ENCODE measurements at regions not wholly inside any gene's neighbourhood (a gene's known extent, or its start where the extent isn't known, plus 50 kb on each side); places are given as distances from the start of the nearest gene placed in this dataset.

- DNase-seq, result no peak
Observed at GRCh38 chr5:89904442-89904841, 505.1 kb downstream of the CETN3 start.

DNA sequence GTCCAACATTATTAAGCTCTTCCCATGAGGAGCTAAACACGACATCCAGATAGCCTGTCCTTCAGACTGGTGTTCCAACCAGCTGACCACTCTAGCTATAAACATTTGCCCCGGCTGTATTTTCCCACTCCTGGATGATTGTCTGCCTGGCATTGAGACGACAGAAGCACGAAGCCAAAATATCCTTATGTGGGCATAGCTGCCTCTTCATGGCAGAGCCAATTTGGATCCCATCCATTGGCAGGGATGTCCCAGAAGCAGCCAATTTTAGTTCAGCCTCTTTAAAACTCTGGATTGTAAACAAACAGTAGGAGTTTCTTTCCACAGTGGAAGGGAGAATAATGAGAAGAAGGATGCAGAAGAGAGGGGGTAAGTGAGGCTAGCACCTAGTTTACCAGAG lies 507.6 kb downstream of the CETN3 start:
- no peak for DNase-seq

DNA sequence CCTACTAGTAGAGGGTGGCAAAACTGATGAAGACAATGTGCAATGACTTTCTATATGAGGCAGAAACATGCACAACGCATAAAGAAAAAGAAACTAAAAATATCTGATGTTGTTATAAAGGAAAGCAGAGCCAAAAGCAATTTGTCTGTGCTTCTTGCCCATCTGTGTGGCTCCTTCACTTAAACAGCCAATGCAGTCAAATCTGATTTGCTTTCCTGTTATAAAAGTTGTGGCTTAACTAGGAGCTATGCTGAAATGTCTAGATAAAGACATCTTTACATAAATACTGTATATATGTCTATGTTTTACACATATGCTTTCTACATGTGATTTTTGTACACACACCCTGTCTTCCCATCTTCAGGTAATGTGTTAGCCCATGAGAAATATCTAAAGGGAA lies 508.2 kb downstream of the CETN3 start:
- DNase-seq, result no peak

- DNase-seq, result no peak
Observed at GRCh38 chr5:89900346-89900745, 509.2 kb downstream of the CETN3 start.

- DNase-seq, result no peak
Observed at GRCh38 chr5:89899559-89899958, 510.0 kb downstream of the CETN3 start.

- no peak for DNase-seq
Observed at GRCh38 chr5:89893546-89893945, 516.0 kb downstream of the CETN3 start.

DNA sequence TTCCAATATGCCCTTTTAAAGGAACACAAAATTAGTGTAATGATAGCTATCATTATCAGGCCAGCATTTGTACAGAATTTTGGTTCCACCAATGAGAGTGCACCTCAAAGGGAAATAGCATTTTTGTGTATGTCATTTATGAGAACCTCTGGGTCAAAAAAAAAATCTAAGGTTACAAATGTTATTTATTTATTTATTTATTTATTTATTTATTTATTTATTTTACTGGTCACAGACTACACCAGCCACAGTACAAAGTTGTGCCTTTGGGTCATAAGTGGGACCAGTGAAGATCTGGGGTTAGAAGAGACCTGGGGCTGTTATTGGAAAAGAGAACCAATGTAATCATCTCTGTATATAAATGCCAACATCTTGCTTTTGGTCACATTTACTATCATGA lies 523.9 kb downstream of the CETN3 start:
- no peak for DNase-seq

DNA sequence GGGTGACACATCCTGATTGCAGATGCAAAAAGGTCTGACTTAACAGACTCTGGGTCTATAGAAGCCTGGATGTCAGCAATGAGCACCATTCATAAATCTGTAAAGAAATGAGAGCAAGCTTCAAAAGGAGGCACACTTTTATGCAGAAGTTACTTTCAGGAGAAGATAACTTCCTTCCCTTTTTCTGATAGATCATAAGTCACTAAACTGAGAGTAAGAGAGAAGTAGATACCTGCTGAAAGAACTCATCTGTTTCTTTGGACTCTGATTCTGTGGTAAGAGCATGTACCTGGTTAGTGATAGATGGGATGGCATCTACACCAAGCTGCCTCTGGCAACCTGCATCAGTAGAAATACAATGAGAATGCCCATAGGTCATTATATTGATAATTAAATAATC lies 525.6 kb downstream of the CETN3 start:
- no peak for DNase-seq

DNA sequence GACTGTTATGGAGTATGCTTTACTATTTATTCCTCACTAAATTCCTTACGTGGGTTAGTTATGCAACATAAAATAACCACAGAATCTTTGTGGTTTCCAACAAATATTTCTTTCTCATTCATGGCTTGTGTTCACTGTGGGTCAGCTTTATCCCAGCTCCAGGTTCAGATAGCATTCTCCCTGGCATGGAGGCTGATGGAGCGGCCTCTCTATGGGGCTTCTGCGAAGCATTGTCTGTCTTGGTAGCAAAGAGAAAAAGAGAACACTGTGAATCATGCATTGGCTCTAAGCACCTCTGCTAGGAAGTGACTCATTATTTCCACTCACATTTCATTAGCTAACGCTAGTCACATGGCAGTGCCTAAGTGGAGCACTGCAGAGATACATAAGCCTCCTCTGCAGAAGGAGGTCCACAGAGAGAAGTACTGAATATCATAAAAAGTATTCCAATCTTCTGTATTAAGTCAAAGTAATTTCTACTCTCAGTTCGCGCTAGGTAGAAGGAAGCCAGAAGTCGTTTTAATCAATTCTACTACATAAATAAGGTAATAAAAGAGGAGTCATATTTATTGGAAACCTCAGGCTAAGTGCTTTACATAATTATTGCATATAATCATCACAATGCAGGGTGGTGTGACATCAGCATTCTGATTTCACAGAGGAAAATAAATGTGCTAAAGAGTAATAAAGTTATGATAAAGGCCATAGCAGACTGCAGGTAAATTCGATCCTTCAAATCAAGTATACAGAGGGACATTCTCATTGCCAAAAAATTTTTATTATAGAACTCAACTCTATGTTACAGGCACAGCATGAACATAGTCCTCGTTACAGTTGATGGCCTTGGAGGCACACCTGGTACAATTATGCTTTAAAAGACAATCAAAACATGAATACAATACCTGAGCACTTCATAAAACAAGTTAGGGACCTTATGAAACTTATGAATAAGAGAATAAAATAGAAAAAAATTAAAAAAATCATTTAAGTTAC lies 531.1 kb downstream of the CETN3 start:
- DNase-seq, result no peak

- DNase-seq, result no peak
Observed at GRCh38 chr5:89871906-89872305, 537.6 kb downstream of the CETN3 start.

DNA sequence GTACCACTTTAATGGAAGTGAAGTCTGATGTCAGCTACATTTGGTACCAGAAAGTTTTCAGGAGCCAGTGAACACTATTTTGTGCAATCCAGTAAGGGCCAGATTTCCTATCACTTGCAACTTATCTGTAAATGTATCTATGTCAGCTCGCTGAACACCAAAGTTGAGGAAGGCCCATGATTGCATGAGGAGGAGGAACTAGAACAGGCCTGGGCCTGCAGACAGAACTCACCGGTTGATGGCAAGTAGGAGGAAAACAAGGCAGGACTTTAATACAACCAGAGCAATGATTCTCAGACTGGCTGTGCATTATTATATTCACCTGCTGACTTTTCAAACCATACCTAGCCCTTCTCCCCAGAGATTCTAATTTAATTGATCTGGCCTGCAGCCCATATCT lies 540.2 kb downstream of the CETN3 start:
- no peak for DNase-seq

DNA sequence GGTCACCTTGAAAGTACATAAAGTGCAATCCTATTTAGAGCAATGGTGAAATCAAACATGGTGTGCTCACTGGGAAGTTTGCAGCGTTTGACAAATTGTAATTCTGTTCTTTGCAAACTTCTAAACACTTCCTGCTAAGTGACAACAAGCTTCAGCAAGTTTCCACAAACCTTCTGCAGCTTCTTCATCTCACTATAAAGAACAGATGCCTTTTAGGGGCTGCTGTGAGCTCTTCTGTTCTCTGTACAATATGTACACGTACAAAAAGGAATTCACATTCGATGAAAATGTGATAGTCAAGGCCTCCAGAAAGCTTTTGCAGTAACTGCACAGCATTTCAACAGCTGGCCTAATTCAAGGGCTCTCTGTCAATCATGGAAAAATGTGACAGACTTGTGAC lies 543.1 kb downstream of the CETN3 start:
- DNase-seq, result no peak

GRCh38 chr5:89864941-89865340 lies 544.6 kb downstream of the CETN3 start:
- no peak for DNase-seq

DNA sequence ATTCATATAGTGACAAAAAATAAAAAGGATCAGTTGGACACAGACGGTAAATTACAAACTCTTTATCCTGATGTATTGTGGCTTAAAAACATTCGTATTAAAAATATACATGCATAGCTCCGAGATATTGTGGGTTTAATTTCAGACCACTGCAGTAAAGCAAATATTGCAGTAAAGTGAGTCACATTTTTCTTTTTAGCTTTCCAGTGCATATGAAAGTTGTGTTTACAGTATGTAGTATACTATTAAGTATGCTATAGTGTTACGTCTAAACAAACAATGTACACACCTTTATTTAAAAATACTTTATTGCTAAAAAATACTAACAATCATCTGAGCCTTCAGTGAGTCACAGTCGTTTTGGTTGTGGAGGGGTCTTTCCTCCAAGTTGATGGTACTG lies 551.8 kb downstream of the CETN3 start:
- DNase-seq, result no peak

GRCh38 chr5:89855417-89855816 lies 554.1 kb downstream of the CETN3 start:
- DNase-seq, result no peak

GRCh38 chr5:89851911-89852310 lies 557.6 kb downstream of the CETN3 start:
- DNase-seq, result no peak

GRCh38 chr5:89850513-89850865 lies 559.1 kb downstream of the CETN3 start:
- no peak for DNase-seq

GRCh38 chr5:89849830-89850512 lies 559.6 kb downstream of the CETN3 start:
- no peak for DNase-seq

- DNase-seq, result no peak
Observed at GRCh38 chr5:89847743-89848142, 561.8 kb downstream of the CETN3 start.

- DNase-seq, result no peak
Observed at GRCh38 chr5:89844548-89844947, 565.0 kb downstream of the CETN3 start.

GRCh38 chr5:89842531-89842930 lies 567.0 kb downstream of the CETN3 start:
- DNase-seq, result no peak

DNA sequence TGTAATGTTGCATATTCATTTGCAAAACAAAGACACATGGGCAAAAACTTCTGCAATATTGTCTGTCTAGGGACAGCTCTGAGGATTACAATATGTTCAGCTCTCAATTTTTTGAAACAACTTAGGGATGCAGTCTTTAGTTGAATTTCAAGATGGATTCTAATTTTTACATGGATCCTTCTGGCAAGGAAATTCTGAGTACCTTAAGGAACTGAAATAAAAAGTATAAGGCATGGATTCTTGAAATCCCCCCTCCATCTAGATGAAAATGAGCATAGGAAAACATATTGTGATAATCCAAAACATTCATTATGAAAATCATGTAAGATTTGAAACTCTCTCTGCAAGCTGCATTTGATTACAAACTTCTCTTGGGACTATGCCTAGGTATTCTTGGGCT lies 568.6 kb downstream of the CETN3 start:
- DNase-seq, result no peak

DNA sequence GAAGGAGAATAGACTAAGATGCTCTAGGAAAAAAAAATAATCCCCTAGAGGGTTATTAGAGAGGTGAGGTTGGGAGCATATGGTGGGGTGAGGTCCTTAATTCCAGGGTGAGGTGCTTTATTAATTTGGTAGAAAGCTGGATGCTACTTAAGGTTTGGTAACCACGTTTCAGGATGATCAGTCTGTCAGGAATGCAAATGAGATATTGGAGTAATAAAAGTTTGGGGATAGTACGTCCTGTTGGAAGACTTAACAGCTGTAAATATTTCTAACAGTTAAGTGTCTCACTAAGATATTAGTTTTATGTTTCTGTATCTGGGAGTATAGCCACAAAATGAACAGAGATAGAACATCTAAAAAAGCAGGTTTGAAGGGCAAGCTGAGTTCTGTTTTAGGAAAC lies 578.9 kb downstream of the CETN3 start:
- no peak for DNase-seq

- DNase-seq, result no peak
Observed at GRCh38 chr5:89827960-89828359, 581.6 kb downstream of the CETN3 start.

All from NCI-H526 treated with DMSO at 0.1 percent for 48 hours (cell line).